PC-9 (cell line): ENCODE measurements at regions not wholly inside any gene's neighbourhood (a gene's known extent, or its start where the extent isn't known, plus 50 kb on each side); places are given as distances from the start of the nearest gene placed in this dataset.

Experiments
- EZH2 ChIP-seq: fragments of 200-600 bp; sonication (generic); IDR thresholded peaks from 2 replicates; pipeline ENCODE4 v1.8.0; 2017; ENCODE audit warnings: antibody characterized with exemption, low read depth
- TF ChIP-seq, protein P1 (sequence below): fragments of 200-600 bp; sonication (generic); conservative IDR thresholded peaks from 2 replicates; pipeline ENCODE4 v1.6.1; 2017; ENCODE audit warnings: mixed run types, antibody characterized with exemption, mild to moderate bottlenecking, moderate library complexity

DNA sequence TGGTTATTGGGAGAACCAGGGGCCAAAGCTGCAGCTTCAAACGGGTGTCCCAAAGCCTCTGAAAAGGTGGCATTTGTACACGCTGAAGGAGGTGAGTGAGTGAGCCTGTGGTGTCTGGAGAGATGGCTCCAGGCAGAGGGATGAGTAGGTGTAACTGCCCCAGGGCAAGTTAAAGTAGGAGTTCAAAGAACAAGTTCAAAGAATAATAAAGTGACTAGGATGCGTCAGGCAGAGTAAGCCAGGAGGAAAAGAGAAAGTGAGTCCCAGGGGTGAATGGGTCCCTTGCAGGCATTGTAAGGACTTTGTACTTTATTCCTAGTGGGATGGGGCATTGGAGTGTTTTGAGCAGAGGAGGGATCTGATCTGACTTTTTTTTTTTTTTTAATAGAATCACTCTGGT, 201.4 kb upstream of the PWP1 start:
- TF ChIP-seq, protein P1, sequence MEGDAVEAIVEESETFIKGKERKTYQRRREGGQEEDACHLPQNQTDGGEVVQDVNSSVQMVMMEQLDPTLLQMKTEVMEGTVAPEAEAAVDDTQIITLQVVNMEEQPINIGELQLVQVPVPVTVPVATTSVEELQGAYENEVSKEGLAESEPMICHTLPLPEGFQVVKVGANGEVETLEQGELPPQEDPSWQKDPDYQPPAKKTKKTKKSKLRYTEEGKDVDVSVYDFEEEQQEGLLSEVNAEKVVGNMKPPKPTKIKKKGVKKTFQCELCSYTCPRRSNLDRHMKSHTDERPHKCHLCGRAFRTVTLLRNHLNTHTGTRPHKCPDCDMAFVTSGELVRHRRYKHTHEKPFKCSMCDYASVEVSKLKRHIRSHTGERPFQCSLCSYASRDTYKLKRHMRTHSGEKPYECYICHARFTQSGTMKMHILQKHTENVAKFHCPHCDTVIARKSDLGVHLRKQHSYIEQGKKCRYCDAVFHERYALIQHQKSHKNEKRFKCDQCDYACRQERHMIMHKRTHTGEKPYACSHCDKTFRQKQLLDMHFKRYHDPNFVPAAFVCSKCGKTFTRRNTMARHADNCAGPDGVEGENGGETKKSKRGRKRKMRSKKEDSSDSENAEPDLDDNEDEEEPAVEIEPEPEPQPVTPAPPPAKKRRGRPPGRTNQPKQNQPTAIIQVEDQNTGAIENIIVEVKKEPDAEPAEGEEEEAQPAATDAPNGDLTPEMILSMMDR = no peak
- no peak for TF ChIP-seq EZH2
